ENCODE measurements at regions not wholly inside any gene's neighbourhood (a gene's known extent, or its start where the extent isn't known, plus 50 kb on each side); places are given as distances from the start of the nearest gene placed in this dataset.

- no peak for TF ChIP-seq CTCF (IDR thresholded peaks at IDR 0.05 in 8 of 11, conservative IDR thresholded peaks at IDR 0.05 in 3 of 11)
- TF ChIP-seq POLR2A (IDR thresholded peaks at IDR 0.05), result no peak
- no peak for TF ChIP-seq POLR2AphosphoS5 (IDR thresholded peaks at IDR 0.05)
These were observed 148.4 kb downstream of the TEX36 start for GRCh38 chr10:125534515-125534914.
